ENCODE measurements at regions not wholly inside any gene's neighbourhood (a gene's known extent, or its start where the extent isn't known, plus 50 kb on each side); places are given as distances from the start of the nearest gene placed in this dataset.

GRCh38 chr9:11320989-11321388 is 708.2 kb upstream of the PTPRD start:
- Histone ChIP-seq H3K36me3 (no peaks in the 10 kb centered on the region), H3K4me3 (no peak overlapping the region), H3K4me1 (no peaks in the 10 kb centered on the region), H3K27me3 (no peaks in the 10 kb centered on the region), H3K27ac (no peak overlapping the region), H3K9me3 (no peaks in the 10 kb centered on the region)
- TF ChIP-seq, protein P1, sequence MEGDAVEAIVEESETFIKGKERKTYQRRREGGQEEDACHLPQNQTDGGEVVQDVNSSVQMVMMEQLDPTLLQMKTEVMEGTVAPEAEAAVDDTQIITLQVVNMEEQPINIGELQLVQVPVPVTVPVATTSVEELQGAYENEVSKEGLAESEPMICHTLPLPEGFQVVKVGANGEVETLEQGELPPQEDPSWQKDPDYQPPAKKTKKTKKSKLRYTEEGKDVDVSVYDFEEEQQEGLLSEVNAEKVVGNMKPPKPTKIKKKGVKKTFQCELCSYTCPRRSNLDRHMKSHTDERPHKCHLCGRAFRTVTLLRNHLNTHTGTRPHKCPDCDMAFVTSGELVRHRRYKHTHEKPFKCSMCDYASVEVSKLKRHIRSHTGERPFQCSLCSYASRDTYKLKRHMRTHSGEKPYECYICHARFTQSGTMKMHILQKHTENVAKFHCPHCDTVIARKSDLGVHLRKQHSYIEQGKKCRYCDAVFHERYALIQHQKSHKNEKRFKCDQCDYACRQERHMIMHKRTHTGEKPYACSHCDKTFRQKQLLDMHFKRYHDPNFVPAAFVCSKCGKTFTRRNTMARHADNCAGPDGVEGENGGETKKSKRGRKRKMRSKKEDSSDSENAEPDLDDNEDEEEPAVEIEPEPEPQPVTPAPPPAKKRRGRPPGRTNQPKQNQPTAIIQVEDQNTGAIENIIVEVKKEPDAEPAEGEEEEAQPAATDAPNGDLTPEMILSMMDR (IDR thresholded peaks at IDR 0.05), result no peak
- ATAC-seq, result no peak
- no peak for DNase-seq
- intact Hi-C loops (cut with DNase I), result no loop called here

DNA sequence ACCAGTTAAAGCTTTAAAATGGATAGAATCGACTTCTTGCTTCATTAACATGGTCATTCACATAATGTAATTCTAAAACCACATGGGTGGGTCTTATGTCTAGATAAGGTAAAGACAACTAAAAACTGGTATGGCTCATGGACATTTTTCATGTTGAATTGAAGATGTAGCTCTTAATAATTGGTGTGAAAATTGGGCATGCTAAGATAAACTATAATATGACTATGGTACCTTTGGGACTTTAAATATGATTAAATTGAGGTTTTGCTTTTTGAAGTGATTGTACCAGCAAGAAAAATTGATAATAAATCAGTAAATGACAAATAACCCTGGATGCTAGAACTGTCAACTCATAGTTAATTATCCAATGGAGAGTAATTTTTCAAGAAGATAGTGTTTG is 710.7 kb upstream of the PTPRD start:
- Histone ChIP-seq H3K9me3 (no peaks in the 10 kb centered on the region), H3K27ac (no peak overlapping the region), H3K4me3 (no peak overlapping the region), H3K27me3 (no peaks in the 10 kb centered on the region), H3K36me3 (no peaks in the 10 kb centered on the region), H3K4me1 (no peaks in the 10 kb centered on the region)
- TF ChIP-seq, protein P1 (IDR thresholded peaks at IDR 0.05), result no peak
- ATAC-seq (no peak), DNase-seq (no peak)
- intact Hi-C loops (cut with DNase I), result no loop called here

DNA sequence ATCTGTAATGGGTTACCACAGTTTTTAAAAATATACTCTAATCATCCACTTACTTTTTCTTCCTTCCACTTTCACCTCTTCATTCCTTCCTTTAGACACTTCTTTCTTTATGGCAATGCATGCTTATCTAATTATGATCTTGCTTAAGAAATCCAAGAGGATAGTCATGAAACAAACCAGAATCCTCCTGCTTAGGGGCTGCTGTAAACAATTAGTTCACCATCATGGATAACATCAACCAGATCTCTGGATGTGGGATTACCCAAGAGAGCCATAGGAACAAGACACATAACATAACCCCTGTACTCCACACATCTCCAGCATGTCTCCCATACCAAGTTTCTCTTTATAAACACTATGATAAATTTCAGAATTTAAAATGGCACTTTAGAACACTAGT is 713.4 kb upstream of the PTPRD start:
- Histone ChIP-seq H3K4me3 (no peak overlapping the region), H3K27me3 (no peaks in the 10 kb centered on the region), H3K9me3 (no peaks in the 10 kb centered on the region), H3K36me3 (no peaks in the 10 kb centered on the region), H3K27ac (no peak overlapping the region), H3K4me1 (no peaks in the 10 kb centered on the region)
- intact Hi-C loops (cut with DNase I), result no loop called here
- DNase-seq (no peak), ATAC-seq (no peak)
- TF ChIP-seq, protein P1 (IDR thresholded peaks at IDR 0.05), result no peak

DNA sequence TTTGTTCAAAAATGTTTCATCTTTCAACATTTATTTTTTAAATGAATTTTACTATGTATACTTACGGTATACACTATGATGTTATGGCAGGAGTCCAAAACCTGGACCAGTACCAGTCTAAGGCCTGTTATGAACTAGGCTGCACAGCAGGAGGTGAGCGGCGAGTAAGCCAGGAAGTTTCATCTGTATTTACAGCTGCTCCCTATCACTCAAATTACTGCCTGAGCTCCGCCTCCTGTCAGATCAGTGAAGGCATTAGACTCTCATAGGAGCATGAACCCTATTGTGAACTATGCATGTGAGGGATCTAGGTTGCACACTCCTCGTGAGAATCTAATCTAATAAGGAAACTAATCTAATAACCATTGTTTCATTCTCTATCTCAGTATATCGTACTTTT is 715.5 kb upstream of the PTPRD start:
- no peaks in the 10 kb centered on the region for H3K36me3 ChIP-seq
- intact Hi-C loops (cut with DNase I), result no loop called here
- H3K27ac ChIP-seq, result no peak overlapping the region
- no peak for DNase-seq
- H3K4me3 ChIP-seq, result no peak overlapping the region
- H3K9me3 ChIP-seq, result no peaks in the 10 kb centered on the region
- no peak for ATAC-seq
- no peaks in the 10 kb centered on the region for H3K4me1 ChIP-seq
- H3K27me3 ChIP-seq, result no peaks in the 10 kb centered on the region
- TF ChIP-seq, protein P1 (IDR thresholded peaks at IDR 0.05), result no peak

DNA sequence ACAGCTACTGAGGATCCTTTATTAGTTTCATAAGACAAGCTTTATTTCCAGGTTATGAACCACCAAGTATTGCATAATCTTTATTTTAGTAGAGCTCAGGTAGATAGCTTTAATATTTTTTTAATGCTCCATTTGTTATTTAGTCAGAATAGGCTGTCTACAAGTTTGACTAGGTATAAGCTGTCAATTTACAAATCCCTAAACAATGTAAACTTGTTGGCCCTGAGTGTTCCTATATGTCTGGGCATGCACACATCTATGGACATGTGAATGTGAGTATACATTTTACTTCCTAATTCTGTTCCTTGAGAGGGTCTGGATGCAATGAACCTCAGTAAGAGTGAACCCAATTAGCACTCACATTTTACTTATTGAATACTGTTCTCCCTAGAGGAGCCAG is 722.2 kb upstream of the PTPRD start:
- Histone ChIP-seq H3K4me1 (no peaks in the 10 kb centered on the region), H3K4me3 (no peak overlapping the region), H3K9me3 (no peaks in the 10 kb centered on the region), H3K27ac (no peak overlapping the region), H3K36me3 (no peaks in the 10 kb centered on the region), H3K27me3 (no peaks in the 10 kb centered on the region)
- TF ChIP-seq, protein P1 (IDR thresholded peaks at IDR 0.05), result no peak
- intact Hi-C loops (cut with DNase I), result no loop called here
- no peak for DNase-seq
- ATAC-seq, result no peak

Data from left lung (tissue), 4 donors.